ENCODE measurements at regions not wholly inside any gene's neighbourhood (a gene's known extent, or its start where the extent isn't known, plus 50 kb on each side); places are given as distances from the start of the nearest gene placed in this dataset.

DNA sequence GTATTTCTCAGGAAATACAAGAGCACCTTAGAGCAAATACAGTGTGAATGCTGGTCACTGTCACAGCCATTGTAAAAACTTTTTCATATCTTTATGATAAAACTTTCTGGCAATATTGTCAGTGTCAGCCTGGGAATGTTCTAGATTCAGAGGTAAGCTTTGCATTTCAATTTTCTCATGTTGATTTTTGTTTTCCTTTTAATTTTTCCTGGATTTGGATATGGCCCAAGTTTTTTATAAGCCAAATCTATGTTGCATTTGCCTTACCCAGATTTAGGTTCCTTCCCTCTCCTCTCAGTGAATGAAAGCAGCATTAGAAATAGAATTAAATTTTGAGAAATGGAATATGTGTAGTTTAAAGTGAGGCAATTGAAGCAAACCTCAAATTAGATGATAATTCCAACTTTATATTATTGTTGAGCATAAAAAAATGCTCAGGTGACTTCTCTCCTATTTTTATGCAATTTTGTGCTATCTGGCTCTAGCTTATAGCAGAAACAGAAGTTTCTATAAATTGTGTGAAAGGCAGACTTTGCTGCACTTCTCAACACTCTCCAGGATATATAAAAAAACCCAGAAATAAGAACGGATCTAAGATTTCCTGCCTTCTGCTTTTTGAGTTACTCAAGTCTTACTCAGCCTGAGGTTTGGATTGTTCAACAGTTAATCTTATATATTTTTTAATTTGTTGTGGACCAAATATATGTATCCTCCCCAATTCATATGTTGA is 368.2 kb upstream of the PRICKLE1 start:
- no peak for DNase-seq

DNA sequence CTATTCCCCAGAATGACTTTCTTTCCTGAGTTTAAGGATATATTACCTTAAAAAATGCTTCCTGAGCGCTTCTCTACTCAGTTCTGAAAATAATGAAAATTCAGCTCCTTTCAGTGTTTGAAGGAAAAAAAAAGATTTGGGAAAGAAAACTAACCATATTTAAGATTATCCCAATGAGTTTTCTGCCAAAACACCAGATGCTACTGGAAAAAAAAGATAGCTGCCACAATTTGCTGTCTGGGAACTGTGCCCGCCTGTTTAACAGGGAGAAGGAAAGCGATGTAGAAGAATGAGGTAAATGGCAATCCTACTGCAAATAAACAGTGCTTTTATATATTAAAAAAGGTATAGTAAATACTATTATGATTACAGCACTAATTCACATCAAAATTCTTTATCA is 367.6 kb upstream of the PRICKLE1 start:
- no peak for DNase-seq

DNA sequence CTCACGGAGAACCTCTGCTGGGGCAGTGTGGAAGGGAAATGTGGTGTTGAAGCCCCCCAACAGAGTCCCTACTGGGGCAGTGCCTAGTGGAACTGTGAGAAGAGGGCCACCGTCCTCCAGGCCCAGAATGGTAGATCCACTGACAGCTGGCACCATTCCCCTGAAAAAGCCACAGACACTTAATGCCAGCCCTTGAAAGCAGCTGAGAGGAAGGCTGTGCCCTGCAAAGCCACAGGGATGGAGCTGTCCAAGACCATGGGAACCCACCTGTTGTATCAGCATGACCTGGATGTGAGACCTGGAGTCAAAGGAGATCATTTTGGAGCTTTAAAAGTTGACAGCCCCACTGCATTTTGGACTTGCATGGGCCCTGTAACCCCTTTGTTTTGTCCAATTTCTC is 363.5 kb upstream of the PRICKLE1 start:
- no peak for DNase-seq

DNA sequence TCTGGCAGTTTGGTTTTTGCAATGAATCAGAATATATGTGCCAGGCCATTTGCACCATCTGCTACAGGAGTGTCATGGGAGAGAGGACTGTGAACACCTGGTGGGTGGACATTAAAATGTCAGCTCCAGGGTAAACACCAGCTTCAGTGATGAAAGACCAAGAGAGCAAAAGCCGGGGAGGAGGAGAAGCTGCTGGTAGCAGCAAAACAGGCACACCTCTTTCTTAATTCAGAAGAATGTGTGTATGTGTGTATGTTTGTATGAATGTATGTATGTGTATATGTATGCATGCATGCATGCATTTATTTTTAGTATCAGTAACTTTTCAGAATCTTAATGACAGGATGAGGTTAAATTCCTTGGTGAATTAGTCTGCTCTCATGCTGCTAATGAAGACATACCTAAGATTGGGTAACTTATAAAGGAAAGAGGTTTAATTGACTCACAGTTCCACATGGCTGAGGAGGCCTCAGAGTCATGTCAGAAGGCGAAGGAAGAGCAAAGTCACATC is 357.4 kb upstream of the PRICKLE1 start:
- no peak for DNase-seq

DNA sequence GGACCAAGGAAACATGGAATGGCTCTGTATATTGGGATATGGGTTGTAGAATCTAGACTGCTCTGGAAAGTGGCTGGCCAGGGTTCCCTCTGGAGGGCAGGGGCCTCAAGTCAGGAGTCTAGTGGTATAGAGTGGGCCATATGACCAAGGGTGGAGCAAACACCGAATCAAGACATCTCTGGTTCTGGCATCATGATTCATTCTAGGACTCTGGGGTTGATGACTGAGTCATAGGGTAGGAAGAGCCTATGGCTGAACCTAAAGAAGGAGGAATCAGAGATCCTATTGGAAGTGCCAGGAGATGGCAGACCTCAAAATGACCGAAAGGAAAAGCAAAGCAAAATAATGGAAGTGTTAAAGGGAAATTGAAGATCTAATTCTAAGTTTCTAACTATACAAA is 356.4 kb upstream of the PRICKLE1 start:
- DNase-seq: no peak

DNA sequence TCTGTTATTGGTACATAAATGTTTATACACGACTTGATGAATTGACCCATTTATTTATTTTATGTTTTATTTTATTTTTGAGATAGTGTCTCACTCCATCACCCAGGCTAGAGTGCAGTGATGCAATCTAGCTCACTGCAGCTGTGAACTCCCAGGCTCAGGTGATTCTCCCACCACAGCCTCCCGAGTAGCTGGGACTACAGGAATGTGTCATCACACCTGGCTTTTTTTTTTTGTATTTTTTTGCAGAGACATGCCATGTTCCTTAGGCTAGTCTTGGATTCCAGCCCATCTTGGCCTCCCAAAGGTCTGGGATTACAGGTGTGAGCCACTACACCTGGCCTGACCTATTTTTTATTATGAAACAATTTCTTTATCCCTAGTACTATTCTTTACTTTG is 355.0 kb upstream of the PRICKLE1 start:
- no peak for DNase-seq

DNA sequence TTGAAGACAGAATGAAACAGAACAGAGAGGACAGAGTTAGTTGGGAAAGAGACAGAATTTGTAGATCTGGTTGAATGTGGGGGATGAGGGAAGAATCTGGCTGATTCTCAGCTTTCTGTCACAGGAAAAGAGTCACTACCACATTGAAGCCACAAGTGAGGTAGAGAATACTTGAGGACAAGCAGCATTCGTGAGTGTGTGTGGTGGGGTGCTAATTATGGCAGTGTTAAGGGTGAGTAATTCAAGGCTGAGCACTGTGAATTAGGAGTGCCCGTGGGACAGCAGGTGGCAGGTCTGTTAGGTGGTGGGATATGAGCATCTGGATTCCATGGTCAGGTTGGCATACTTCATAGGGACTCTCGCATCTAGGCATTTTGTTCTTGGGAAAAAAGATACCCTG is 347.4 kb upstream of the PRICKLE1 start:
- no peak for DNase-seq

DNA sequence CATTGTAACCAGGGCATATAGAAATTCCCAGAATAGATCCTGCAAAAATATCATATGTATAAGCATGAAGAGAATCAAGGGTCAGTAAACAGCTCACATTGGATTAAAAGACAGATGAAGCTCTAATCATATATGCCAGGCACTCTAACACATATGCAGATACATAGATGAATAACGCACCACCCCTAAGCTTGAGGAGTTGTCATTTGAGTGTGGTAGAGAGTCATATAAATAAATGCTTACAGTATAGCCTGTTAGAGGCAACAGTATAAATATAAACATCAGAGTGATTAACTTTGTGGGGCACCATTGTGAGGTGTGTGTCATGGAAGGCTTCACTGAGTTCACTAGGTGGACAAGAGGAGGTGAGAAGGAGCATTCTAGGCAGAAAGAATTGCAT is 346.7 kb upstream of the PRICKLE1 start:
- no peak for DNase-seq

DNA sequence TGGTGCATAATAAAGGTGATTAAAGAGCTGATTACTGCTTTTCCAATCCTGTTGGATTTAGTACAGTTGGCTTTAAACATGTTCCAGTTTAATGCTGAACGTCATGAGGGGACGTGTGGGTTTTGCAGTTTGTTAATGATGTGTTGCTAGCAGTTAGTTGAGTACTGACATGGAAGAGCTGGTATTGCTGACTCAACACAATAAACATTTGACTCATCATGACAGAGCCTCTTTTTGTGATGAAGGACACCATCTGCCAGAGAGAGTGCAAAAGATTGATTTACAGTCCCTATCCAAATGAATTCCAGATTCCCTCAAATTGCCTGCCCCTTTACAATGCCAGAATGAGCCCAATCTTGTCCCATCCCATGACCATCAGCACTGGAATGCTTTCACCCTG is 346.2 kb upstream of the PRICKLE1 start:
- no peak for DNase-seq

DNA sequence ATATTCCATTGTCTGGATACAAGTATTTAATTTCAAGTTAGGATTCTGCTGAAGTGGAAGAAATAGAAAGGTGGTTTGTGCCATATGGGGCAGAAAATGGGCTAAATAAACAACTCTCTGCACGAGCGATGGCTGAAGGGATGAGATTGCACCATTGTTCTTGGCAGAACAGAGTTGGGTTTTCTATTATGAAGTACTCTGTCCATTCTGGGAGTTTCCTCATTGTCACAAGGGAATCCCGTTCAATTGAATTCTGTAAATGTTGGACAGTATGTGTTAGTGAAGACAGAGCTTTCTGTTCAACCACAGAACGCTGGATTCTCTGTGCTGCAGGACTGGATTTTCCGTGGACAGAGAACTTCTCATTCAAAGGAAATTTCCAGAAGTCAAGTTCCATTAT is 345.5 kb upstream of the PRICKLE1 start:
- DNase-seq: no peak

DNA sequence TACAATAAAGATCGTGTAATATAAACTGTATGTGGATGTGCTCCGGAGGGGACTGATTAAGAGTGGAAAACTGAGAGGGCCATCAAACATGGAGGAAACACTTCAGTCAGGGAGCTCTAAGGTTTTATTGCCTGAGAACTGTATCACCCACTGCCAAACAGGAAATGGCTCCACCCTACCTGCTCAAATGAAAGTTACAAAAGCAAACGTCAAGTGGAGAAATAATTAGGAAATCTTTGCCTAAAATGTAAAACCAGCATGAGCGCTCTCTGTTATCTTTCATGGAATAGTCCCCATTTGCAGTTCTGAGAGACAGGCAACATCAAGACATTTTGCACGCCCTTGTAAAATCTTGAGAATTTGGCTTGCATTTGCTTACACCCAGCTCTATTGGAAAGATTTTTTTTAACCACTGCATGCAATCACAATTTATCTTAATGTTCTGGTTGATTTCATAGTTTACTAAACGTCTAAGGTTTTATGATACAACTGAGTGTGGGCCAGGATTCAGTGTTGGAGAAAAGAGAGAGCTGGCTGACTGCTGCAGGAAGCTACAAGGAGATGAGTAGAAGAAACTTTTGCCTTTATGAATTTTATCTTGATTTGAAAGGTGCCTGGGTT is 344.0 kb upstream of the PRICKLE1 start:
- DNase-seq: no peak

DNA sequence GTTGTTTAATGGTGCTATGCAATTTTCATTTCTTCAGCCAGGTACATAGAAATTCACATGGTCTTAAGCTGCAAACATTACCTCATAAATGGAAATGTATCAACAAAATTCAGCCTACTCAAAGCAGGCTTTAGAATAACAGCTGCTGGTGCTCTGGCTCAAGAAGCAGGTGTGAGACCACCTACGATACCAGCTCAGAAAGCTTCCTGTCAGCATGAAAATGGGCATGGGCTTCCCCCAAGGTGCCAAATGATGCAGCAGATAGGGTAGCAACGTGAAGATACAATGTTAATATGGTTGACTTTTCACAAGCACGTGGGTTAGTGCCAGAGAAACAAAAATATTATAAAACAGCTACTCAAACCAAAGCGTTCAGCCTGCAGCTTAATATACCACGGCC is 343.4 kb upstream of the PRICKLE1 start:
- DNase-seq: no peak

DNA sequence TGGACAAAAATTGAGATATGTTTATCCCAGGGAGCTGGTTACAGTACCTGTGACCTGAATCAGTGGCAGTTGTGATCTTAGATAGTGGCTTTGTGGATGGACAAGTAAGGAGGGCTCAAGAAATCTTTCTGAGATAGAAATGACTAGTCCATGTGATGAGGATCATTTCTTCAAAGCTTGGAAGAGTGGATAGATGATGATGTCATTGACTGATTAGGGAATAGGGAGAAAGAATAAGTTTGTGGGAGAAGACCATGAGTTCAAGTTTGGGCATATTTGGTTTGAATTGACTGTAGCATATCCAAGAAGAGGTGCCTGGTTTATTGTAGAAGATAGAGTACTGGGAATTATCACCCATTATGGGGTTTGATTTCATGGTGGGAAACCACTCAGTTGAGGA is 336.7 kb upstream of the PRICKLE1 start:
- no peak for DNase-seq

DNA sequence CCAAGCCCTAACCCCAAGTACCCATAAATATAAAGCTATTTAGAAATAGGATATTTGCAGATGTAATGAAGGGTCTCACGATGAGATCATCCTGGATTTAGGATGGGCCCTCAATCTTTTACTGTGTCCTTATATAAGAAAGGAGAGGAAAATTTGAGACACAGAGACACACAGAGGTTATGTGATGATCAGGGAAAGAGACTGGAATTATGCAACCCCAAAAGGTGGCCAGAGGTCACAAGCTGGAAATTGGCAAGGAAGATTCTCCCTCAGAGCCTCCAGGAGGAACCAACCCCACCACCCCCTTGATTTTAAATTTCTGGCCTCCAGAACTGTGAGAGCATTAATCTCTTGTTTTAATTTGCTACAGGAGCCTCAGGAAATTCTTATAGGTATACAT is 334.9 kb upstream of the PRICKLE1 start:
- no peak for DNase-seq

DNA sequence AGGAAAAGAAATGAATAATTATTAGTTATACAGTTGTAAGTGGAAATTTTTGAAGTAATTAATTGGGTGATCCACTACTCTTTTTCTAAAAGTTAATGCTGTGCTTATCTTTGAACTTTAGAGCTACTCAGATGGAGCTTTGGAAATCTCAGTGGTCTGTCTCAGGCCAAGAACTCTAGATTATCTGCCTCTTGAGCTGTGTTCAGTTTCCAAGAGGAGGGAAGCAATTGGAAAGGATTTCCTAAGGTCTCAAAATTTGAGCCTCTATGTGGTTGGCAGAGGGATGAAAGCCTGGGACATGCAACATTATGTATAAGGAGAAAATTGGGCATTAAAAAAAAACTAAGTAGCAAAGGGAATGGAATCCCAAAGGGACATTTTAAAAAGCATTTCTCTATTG is 334.0 kb upstream of the PRICKLE1 start:
- DNase-seq: no peak

DNA sequence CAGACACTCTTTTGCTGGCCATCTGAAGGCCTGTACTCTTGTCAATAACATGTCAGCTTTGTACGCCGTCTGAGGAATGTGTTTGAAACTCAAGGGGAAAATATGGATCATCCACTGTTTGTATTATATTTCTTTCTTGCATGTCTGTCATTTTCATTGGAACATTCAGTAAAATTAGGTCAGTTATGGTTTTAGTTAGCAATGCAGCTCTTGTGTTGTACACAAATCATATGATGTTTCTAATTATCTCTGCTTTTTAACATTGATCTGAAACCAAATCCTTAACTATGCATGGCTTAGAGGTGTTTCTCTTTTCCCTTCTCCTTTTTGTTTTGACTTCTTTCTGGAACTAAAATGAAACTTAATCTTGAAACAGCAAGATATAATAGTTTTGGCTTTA is 333.6 kb upstream of the PRICKLE1 start:
- DNase-seq: no peak

DNA sequence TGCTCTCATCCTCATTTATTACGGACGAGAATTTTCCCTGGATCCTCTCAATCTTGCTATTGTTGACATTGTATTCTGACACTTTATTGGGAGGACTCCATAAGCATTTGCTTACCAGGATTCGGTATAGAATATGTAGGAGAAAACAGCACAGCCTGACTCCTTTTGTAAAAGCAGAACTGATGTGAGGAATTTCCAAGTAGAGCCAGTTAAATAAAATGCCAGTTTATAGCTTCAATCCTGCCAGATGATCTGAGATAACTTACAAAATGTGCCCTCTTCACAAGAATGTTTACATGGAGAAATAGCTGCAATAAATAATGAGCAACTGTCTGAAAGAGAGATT is 332.9 kb upstream of the PRICKLE1 start:
- no peak for DNase-seq

DNA sequence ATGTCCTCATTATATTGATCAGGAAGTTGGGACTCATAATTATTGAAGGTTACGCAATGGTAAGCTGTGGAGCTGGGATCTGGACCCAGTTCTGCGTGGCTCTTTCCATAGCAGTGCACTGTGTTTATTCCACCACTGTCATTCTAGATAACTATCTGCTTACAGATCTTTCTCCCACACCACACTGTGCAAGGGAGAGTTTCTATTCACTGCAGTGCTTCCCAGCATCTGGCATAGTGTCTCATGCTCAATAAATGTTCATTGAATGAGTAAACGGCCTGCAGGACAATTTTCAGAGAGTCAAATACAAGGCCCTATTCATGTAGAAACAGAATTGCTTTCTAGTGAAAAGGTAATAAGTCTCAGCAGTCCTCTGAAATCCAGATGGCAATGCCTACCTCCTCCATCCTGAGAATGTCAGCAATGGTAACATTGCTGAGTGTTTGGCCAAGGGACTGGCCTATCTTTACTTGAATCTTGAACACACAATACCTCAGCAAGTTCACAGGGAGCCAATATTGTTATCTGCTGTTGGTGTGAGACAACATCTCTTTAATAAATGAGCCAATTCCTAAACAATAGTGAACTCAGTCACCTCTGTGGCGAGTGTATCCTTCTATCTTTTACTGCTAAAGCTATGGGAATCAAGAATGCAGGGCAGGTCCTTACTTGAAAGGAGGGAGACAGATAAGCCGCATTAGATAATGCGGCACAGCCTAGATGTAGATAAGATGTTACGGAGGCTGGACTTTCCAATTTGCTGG is 332.4 kb upstream of the PRICKLE1 start:
- DNase-seq: no peak

DNA sequence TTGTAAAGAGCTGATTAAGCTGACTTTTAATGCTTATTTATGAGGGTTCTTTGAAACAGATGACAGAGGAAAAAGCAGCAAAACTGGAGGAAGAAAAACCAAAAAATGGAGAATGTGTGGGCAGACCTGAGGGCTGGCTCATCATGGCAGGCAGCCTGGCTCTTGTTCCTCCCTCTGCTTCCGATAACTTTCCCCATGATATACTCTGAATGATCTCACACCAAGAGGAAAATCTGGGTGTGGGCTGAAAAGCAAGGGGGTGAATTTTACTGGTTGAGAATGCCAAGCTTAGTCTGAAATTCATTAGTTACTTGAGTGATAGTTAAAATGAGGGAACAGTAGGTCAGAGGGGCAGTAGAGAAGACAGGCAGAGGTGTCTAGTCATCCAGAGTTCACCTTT is 330.1 kb upstream of the PRICKLE1 start:
- no peak for DNase-seq

DNA sequence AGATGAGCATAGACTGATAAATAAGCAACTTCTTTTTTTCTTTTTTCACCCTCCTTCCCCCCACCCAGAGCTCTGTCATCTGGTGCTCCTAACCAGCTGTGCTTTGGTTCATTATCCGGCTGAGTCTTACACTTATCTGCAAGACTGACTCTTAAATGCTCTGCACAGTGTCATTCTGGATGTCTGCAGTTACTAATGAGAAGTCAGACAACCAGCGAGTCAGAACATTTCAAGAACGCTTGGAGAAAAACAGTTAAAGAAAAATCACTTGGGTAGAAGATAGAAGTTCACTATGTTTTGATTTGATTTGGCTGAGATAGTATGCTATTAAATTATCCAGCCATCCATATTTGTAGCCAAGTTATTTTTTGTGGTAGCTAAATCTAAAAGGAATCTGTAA is 328.9 kb upstream of the PRICKLE1 start:
- DNase-seq: no peak

DNA sequence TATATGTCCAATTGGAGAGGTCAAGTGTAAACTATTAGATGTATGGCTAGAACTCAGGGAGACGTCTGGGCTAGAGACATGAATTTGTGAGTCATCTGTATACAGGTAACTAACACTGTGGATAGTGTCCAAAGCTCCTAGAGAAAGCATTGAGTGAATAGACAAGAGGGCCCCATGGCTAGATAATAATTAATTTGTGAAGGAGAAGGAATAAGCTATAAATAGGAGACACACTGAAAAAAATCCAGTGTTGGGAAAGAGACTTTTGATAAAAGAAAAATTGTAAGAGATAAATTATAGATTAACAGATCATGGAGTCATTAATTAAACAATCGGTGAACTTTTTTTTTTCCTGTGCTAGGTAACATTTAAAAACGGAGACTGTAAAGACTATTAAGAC is 326.6 kb upstream of the PRICKLE1 start:
- no peak for DNase-seq

DNA sequence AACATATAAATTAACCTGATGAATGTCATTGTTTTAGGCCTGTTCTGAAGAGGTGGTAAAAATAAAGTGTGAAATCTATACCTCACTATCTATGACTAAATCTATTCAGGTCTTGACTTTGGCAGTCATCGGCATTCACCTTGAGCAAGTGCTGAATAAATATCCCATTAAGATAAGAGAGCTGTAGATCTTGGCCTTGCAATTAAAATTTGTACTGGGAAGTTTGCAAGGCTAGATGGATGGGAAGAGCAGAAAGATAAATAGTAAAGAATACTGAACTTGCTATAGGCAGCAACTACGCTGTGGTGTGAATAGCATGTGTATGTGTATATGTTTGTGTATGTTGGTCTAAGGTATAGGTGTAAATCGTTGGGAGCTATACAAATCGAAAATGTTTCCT is 325.9 kb upstream of the PRICKLE1 start:
- no peak for DNase-seq

DNA sequence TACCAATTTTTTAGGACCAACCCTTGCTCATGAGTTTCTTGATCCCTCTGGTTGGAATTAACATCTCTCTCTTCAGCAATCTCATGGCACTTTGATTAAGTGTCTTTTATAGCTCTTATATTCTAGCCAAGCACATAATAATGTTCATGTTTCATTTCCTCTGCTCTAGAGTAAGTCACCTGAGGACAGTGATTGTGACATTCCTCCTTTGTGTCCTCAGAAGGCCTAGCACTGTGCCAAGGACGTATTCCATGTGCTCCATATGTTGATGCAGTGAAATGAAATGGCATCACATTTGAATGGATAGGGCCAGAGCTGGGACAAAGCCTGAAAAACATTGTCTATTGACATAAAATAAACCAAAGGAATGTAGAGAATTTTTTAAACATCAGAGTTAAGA is 322.8 kb upstream of the PRICKLE1 start:
- DNase-seq: no peak

DNA sequence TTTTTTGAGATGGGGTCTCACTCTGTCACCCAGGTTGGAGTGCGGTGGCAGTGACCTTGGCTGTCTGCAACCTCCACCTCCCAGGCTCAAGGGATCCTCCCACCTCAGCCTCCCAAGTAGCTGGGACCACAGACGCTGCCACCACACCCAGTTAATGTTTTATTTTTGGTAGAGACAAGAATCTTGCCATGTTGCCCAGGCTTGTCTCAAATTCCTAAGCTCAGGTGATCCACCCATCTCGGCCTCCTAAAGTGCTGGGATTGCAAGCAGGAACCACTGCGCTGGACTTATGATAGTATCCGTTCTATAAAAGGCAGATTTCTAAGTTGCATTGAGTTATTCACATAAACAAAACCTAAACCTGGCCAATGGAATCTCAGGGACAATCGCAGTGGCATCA is 321.1 kb upstream of the PRICKLE1 start:
- no peak for DNase-seq
